Activated T-helper 1 cell treated with anti-CD3 and anti-CD28 coated beads, Interleukin-12 subunit alpha, Interleukin-12 subunit beta, Interleukin-2, Interleukin-4 antibody, amounts not matched to agents 30 ng/mL and 10 ng/mL and 1 ng/mL, durations not matched to agents 14 hours and 24 hours and 36 hours (primary cell): ENCODE measurements at regions not wholly inside any gene's neighbourhood (a gene's known extent, or its start where the extent isn't known, plus 50 kb on each side); places are given as distances from the start of the nearest gene placed in this dataset.

Experiments used
- DNase-seq: peaks from one replicate; pipeline ENCODE4 v3.0.0; 2021; ENCODE audit warnings: low spot score
- H3K27ac Mint-ChIP-seq: one replicate; pipeline ENCODE4 v1.8.0; 2021; ENCODE audit warnings: mild to moderate bottlenecking, mixed read lengths
- H3K27me3 Mint-ChIP-seq: one replicate; pipeline ENCODE4 v1.8.0; 2022; ENCODE audit warnings: mild to moderate bottlenecking, moderate library complexity, mixed read lengths; ENCODE audit not compliant: insufficient read depth
- H3K36me3 Mint-ChIP-seq: one replicate; pipeline ENCODE4 v1.8.0; 2021; ENCODE audit warnings: low read depth, mixed read lengths
- H3K4me1 Mint-ChIP-seq: one replicate; pipeline ENCODE4 v1.8.0; 2021; ENCODE audit warnings: low read depth, mixed read lengths
- H3K4me3 Mint-ChIP-seq: one replicate; pipeline ENCODE4 v1.8.0; 2021; ENCODE audit warnings: mild to moderate bottlenecking, moderate library complexity, mixed read lengths
- H3K9me3 Mint-ChIP-seq: one replicate; pipeline ENCODE4 v1.8.0; 2021; ENCODE audit warnings: mixed read lengths
- intact Hi-C: fragments of 100-400 bp; cut with micrococcal nuclease; formaldehyde crosslinking; loops from one replicate; pipeline ENCODE4 v1.15.1; 2024

DNA sequence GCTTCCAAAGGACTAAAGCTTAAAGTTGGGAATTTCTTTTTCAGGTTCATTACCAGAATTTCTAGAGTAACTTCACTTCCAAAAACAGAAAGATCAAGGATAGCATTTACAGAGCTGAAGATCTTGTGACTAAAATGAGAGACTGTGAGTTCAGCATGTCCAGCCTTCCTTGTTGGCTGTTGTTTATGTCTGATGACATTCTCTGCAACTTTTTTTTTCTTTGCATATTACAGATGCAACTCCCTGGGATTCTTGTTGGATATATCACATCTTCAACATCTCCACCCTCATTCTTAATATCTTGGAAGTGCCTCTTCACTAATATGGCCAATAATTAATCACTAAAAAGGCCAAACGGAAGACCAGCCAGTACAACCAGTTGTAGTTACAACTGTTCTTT lies 86.2 kb upstream of the FRMD4B start:
- intact Hi-C loops: no loop called here
- Mint-ChIP-seq H3K4me1 (no peaks in the 10 kb centered on the region), H3K9me3 (peaks cover 3% of the 10 kb centered on the region), H3K27ac (no peak overlapping the region), H3K4me3 (no peak overlapping the region), H3K36me3 (no peaks in the 10 kb centered on the region), H3K27me3 (no peaks in the 10 kb centered on the region)
- DNase-seq: no peak

DNA sequence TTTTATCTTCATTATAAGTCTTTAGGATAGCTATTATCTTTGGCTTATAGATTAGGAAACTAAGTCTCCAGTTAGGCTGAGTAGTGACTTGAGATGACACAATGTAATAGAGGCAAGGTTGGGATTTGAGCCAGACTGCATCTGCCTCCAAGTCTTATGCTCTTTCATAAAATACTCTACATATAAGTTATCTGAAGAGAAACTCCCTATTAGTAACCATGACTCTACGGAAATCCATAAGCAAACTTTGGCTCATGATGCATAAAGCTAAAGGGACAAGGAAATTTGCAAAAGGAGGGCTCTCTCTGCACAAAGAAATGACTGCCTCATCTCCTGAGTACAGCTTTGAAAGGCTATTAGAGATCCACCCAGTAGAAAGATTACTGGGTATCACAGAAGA lies 77.6 kb upstream of the FRMD4B start:
- no peak overlapping the region for H3K27ac Mint-ChIP-seq
- peaks cover 2% of the 10 kb centered on the region for H3K27me3 Mint-ChIP-seq
- no peak overlapping the region for H3K4me3 Mint-ChIP-seq
- no peaks in the 10 kb centered on the region for H3K36me3 Mint-ChIP-seq
- no peaks in the 10 kb centered on the region for H3K4me1 Mint-ChIP-seq
- intact Hi-C loops: no loop called here
- no peak for DNase-seq
- H3K9me3 Mint-ChIP-seq: no peaks in the 10 kb centered on the region

DNA sequence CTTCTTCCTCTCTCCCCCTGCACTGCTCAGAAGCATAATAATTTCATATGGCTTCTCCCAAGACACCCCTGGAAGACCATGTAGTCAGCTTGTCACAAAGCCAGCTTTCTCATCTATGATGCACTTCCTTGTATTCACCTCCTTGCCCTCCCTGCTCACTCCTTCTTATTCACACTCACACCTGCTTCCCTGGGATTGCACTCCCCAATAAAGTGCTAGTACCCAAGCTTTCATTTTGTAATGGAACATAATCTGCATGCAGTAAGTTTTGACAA lies 76.9 kb upstream of the FRMD4B start:
- intact Hi-C loops: no loop called here
- H3K9me3 Mint-ChIP-seq: no peaks in the 10 kb centered on the region
- no peak for DNase-seq
- no peaks in the 10 kb centered on the region for H3K4me1 Mint-ChIP-seq
- H3K27ac Mint-ChIP-seq: no peak overlapping the region
- H3K36me3 Mint-ChIP-seq: peaks cover 2% of the 10 kb centered on the region
- peaks cover 2% of the 10 kb centered on the region for H3K27me3 Mint-ChIP-seq
- H3K4me3 Mint-ChIP-seq: no peak overlapping the region

DNA sequence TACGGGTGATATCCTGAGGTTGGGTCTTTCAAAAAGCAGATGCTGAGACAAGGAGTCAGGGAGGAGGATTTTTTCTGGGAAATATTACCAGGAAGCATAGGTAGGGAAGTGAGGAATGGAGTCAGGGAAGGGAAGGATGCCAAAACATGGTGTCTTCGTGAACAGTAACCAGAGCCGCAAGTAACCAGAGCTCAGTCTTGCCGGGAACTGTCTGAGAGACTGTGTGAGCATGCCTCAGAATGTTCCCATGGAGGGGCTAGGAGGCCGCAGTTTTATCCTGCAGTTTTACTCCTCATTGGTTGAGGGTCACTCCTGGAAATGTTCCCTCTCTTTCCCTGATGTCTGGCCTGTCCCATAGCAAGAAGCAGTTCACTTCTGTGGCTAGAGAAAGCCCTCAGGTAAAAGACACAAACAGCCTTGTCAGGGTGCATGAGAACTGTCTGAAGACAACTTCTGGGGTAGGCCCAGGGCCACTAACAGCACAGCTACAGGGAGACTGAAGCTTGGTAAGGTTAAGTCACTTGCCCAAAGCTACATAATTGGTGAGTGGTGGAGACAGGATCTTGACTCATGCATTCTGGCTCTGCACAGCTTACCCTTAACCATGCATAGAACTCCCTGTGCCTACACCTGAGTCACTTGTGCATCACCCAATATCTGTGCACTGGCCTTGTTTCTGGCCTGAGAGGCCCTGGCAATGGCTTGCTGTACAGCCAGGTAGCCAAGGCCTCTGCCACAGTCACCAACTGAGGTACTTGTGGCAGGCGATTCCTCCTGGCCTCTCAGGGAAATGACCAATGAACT lies 76.3 kb upstream of the FRMD4B start:
- H3K27me3 Mint-ChIP-seq: peaks cover 2% of the 10 kb centered on the region
- no peak overlapping the region for H3K27ac Mint-ChIP-seq
- H3K4me1 Mint-ChIP-seq: no peaks in the 10 kb centered on the region
- no peak for DNase-seq
- H3K4me3 Mint-ChIP-seq: no peak overlapping the region
- H3K9me3 Mint-ChIP-seq: no peaks in the 10 kb centered on the region
- peaks cover 2% of the 10 kb centered on the region for H3K36me3 Mint-ChIP-seq
- intact Hi-C loops: no loop called here

DNA sequence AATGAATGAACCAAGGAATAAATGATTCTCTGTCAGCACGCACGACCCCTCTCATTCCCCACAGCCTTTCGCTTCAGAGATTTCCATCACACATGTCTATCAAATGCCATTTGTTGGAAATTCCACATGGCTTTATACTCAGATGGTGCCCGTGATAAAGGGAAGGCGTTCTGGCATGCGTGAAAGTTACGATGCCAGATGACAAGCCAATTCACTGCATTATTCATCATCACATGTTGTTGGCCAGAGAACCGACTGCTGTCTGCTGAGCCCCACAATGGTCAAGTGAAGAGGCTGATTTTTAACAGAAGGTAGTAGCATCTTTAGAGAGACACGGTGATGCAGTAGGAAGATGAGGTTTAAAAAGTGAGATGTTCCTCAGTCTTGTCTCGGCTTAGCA lies 74.1 kb upstream of the FRMD4B start:
- no peak for DNase-seq
- Mint-ChIP-seq H3K27me3 (peaks cover 2% of the 10 kb centered on the region), H3K9me3 (no peaks in the 10 kb centered on the region), H3K4me3 (no peak overlapping the region), H3K36me3 (peaks cover 2% of the 10 kb centered on the region), H3K27ac (no peak overlapping the region), H3K4me1 (no peaks in the 10 kb centered on the region)
- intact Hi-C loops: no loop called here

DNA sequence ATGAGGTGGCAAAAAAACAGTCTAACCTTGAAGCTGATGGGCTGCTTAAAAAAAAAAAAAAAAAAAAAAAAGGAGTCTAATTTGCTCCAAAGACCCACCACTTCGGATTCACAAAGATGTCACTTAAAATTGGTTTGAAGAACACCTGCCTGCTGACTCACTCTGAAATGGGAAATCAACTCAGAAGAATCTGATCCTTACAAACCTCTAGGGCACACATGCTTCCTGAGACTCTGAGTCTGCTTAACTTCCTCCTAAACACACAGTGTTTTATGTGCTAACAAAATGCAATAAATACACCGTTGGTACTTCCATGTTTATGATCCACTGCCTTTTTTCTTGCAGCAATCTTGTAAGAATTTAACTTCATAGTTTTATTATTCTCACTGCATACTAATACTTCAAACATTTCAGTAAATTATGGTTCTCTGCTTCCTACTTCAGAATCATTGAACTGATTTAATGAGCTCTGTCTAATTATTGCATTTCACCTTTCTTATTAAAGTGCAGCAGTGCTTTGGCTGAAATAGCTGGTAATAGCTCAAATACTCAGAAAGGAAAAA lies 73.0 kb upstream of the FRMD4B start:
- no peak for DNase-seq
- H3K4me1 Mint-ChIP-seq: no peaks in the 10 kb centered on the region
- intact Hi-C loops: no loop called here

DNA sequence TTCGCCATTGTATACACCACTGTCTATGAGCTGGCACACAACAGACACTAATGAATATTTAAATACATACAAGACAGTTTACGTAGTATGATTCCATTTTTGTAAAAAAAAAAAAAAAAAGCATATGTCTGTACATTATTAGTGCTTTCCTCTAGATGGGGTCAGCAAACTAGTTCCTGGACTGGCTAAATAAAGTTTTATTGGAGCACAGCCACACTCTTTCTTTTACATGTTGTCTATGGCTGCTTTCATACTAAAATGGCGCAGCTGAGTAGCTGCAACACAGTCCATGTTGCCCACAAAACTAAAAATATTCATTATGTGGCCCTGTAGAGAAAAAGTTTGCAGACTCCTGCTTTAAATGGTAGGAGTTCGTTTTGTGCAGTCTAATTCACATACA lies 70.7 kb upstream of the FRMD4B start:
- intact Hi-C loops: no loop called here
- no peak for DNase-seq
- H3K27ac Mint-ChIP-seq: no peak overlapping the region
- peaks cover 2% of the 10 kb centered on the region for H3K36me3 Mint-ChIP-seq
- H3K4me3 Mint-ChIP-seq: no peak overlapping the region
- no peaks in the 10 kb centered on the region for H3K4me1 Mint-ChIP-seq
- H3K27me3 Mint-ChIP-seq: peaks cover 4% of the 10 kb centered on the region
- no peaks in the 10 kb centered on the region for H3K9me3 Mint-ChIP-seq

More for the DNA sequence above, 73.0 kb upstream of the FRMD4B start:
- peaks cover 2% of the 10 kb centered on the region for H3K27me3 Mint-ChIP-seq
- H3K4me3 Mint-ChIP-seq: no peak overlapping the region
- H3K9me3 Mint-ChIP-seq: no peaks in the 10 kb centered on the region
- H3K27ac Mint-ChIP-seq: no peak overlapping the region
- peaks cover 2% of the 10 kb centered on the region for H3K36me3 Mint-ChIP-seq

DNA sequence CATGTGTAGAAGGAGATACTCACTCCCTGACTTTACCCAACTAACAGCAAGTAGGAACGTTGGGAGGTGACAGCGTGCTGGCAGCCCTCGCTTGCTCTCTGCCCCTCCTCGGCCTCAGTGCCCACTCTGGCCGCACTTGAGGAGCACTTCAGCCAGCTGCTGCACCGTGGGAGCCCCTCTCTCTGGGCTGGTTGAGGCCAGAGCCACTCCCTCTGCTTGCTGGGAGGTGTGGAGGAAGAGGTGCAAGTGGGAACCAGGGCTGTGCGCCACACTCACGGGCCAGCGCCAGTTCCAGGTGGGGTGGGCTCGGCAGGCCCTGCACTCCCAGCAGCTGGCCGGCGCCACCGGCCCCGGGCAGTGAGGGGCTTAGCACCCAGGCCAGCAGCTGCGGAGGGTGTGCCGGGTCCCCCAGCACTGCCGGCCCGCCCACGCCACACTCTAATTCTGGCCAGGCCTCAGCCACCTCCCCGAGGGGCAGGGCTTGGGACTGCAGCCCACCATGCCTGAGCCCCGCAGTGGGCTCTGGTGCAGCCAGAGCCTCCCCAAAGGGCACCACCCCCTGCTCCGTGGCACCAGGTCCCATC lies 68.4 kb upstream of the FRMD4B start:
- H3K27ac Mint-ChIP-seq: no peak overlapping the region
- H3K9me3 Mint-ChIP-seq: no peaks in the 10 kb centered on the region
- peaks cover 4% of the 10 kb centered on the region for H3K27me3 Mint-ChIP-seq
- H3K36me3 Mint-ChIP-seq: peaks cover 2% of the 10 kb centered on the region
- no peaks in the 10 kb centered on the region for H3K4me1 Mint-ChIP-seq
- DNase-seq: no peak
- intact Hi-C loops: no loop called here
- H3K4me3 Mint-ChIP-seq: no peak overlapping the region

DNA sequence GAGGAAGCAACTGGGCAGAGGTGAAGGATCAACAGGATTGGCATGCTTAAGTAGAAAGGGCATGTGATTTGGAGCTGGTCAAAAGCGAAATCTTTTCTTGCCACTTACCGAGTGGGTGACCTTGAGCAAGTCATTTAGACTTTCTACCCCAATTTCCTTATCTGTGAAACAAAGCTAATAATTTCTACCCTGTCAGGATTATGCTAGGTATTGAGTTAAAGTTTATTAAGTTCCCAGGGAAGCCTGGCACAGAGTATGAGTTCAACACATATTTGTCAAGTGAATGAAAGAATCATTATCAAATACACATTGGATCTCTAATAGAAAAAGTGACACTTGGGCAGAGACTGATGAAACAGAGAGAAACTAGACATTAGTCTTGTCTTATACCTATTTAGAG lies 66.4 kb upstream of the FRMD4B start:
- intact Hi-C loops: no loop called here
- DNase-seq: no peak
- Mint-ChIP-seq H3K4me1 (no peaks in the 10 kb centered on the region), H3K4me3 (no peak overlapping the region), H3K9me3 (no peaks in the 10 kb centered on the region), H3K27ac (no peak overlapping the region), H3K27me3 (peaks cover 2% of the 10 kb centered on the region), H3K36me3 (no peaks in the 10 kb centered on the region)

DNA sequence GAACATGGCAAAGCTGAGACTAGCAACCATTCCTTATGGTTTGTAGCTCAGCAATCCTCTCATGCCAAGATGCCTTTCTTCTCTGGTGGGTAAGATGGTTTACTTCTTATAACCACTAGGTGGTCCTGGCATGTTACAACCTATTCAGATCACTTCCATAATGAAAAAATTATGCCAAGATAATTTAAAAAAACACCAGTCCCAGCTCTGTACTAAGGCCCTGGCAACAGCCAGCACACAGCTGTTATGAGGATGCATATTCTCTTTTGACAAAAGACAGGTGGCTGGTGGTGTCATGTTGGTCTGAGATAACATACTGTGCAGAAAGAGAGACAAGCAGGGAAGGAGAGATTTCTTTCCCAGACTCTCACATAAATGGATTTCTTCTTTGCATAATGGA lies 65.7 kb upstream of the FRMD4B start:
- Mint-ChIP-seq H3K4me1 (no peaks in the 10 kb centered on the region), H3K9me3 (no peaks in the 10 kb centered on the region), H3K27ac (no peak overlapping the region), H3K4me3 (no peak overlapping the region), H3K36me3 (no peaks in the 10 kb centered on the region), H3K27me3 (peaks cover 2% of the 10 kb centered on the region)
- no peak for DNase-seq
- intact Hi-C loops: no loop called here

DNA sequence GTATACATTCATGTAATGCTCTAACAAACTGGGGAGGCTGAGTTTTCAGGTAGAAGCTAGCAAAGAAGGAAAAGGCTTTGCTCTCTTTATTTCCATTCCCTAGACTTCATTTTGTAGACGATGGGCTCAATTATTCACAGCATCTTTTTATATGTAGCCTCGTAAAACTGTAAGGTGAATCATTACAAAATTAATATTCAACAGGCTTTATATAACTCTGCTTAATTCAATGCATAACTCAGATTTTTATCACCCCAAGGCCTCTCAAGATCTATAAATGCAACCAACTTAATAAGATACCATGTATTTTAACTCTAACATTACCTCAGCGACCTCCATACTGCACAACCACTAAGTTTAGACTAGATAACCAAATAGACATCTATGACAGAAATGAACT lies 63.0 kb upstream of the FRMD4B start:
- no peaks in the 10 kb centered on the region for H3K9me3 Mint-ChIP-seq
- H3K36me3 Mint-ChIP-seq: no peaks in the 10 kb centered on the region
- no peak for DNase-seq
- H3K4me3 Mint-ChIP-seq: no peak overlapping the region
- H3K4me1 Mint-ChIP-seq: peaks cover 7% of the 10 kb centered on the region
- H3K27me3 Mint-ChIP-seq: peaks cover 2% of the 10 kb centered on the region
- intact Hi-C loops: no loop called here
- H3K27ac Mint-ChIP-seq: no peak overlapping the region

DNA sequence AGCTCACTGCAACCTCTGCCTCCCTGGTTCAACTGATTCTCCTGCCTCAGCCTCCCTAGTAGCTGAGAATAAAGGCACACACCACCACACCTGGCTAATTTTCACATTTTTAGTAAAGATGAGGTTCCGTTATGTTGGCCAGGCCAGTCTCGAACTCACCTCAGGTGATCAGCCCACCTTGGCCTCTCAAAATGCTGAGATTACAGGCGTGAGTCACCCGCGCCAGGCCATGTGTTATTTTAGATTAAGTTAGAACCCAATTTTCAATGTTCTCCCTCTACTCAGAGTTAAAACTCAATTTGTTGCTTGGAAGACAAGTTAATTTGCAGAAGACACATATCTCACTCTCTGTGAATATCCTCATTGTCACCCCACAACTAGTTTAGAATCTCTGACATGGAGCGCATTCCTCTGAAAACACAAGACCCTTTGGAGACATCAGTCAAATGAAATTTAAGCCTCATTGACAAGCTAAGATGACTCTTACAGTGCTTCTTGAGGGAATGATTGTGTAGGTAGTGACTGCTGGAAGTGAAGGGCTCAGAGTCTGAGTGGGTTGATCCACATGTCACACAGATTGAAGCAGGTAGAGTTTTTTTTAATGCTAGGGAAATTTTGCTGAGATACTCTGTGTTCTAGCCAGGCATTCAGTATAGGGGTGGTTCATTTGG lies 60.6 kb upstream of the FRMD4B start:
- H3K36me3 Mint-ChIP-seq: no peaks in the 10 kb centered on the region
- H3K4me1 Mint-ChIP-seq: peaks cover 25% of the 10 kb centered on the region
- intact Hi-C loops: no loop called here
- no peak overlapping the region for H3K27ac Mint-ChIP-seq
- no peaks in the 10 kb centered on the region for H3K27me3 Mint-ChIP-seq
- DNase-seq: no peak
- no peak overlapping the region for H3K4me3 Mint-ChIP-seq
- H3K9me3 Mint-ChIP-seq: no peaks in the 10 kb centered on the region

DNA sequence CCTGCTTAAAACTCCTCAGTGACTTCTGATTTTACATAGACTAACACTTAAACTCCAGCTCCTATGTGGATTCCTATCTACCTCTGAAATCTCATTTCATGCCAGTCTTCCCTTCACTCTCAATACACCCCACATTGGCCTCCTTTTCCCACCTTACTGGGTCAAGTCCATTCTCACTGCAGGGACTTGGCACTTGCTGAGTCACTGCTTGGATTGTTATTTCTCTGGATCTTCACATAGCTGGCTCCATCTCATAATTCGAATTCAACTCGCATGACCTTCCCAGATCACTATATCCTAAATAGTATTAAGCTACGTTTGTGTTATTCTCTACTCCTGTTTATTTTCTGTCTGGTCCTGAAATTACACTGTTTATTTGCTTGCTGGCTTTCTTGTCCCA lies 59.6 kb upstream of the FRMD4B start:
- no peaks in the 10 kb centered on the region for H3K9me3 Mint-ChIP-seq
- H3K27ac Mint-ChIP-seq: no peak overlapping the region
- H3K27me3 Mint-ChIP-seq: no peaks in the 10 kb centered on the region
- intact Hi-C loops: no loop called here
- no peaks in the 10 kb centered on the region for H3K36me3 Mint-ChIP-seq
- no peak overlapping the region for H3K4me3 Mint-ChIP-seq
- H3K4me1 Mint-ChIP-seq: peaks cover 35% of the 10 kb centered on the region
- no peak for DNase-seq
